ENCODE measurements at regions not wholly inside any gene's neighbourhood (a gene's known extent, or its start where the extent isn't known, plus 50 kb on each side); places are given as distances from the start of the nearest gene placed in this dataset.

DNA sequence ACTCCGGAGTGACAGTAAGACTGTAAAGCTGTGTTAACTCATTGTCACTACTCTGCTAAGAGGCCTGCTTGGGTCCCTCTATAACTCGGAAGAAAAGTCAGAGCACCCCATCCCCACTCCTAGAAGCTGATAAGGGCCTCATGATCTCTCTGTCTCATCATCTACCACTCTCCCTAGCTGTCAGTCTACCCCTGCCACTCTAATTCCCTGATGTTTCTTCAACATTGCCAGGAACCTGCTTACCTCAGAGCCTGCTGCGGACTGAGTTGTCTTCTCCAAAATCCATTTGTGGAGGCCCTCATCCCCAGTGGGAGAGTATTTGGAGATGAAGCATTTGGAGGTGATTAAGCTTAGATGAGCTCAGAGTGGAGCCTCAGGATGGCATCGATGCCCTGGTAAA, 1092.2 kb downstream of the TBC1D22A start:
- no peak for DNase-seq

DNA sequence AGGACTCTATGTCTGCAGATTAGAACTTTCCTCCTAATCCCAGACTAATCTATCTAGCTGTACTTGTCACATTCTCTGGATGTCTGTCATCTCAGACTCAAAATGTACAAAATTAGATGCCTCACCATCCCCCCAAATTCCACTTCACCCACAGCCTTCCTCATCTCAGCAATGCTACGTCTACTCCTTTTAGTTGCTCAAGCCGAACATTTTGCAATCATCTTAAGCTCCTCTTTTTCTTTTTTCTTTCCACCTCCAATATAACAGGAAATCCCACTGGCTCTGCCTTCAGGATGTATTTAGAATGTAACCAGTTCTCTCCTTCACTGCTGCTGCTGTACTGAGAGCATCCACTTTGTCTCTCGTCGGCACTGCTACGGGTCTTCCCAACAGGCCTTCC, 1091.8 kb downstream of the TBC1D22A start:
- DNase-seq: no peak

DNA sequence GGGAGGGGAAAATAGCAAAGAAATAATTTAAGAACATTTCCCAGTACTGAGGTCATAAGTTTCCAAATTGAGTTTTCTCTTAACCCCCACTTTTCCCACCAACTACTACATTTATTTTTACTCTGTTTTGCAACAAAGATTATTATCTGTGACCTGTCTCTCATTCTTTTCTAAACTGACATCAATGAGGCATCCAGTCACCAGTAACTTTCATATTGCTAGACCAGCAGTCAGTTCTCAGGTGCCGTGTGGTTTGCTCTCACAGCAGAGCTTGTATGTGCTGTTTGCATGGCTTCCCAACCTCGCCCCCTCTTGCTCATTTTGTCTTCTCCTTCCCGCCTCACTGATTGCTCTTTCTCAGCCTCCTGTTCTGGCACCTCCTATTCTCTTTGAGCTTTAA, 1091.3 kb downstream of the TBC1D22A start:
- DNase-seq: no peak

DNA sequence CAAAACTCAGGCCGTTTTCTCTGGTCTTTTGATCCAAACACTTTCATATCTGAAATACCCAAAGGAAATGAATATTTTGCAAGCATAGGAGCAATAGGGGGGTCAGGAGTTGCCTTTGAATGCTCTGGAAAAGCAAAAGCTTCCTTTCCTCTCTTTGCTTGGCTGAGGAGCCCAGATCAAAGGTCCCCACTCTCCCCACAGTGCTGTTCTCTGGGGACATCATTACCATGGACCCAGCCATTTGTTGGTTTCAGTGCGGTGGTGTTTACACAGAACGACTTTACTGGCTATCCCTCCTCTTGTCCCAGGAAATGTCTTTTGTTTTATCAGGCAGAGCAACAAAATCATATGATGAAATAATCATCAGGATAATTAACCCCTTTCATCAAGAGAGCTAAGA, 1089.1 kb downstream of the TBC1D22A start:
- DNase-seq: no peak

DNA sequence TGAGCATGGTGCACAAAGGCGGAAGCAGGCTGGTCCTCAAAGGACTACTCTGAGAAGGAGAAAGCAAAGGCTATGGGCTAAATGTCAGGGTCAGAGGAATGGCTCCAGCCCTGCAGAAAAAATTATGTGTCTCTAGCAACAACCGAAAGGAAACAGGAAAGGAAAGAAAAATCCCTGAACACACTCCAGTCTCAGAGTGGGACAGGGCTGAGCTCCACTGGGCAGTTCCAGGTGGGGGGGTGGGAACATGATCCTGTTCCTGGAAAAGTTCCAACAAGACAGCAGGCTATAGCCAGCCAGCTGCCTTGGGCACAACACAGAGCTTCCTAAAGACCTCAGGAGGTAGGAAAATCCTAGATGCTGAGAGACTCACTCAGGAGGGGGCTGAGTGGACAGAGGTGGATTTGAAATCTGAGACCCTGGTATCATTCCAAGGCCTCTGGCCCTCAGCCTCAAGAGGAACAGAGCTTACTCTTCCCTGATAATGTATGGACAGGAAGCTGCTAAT, 1088.2 kb downstream of the TBC1D22A start:
- no peak for DNase-seq

DNA sequence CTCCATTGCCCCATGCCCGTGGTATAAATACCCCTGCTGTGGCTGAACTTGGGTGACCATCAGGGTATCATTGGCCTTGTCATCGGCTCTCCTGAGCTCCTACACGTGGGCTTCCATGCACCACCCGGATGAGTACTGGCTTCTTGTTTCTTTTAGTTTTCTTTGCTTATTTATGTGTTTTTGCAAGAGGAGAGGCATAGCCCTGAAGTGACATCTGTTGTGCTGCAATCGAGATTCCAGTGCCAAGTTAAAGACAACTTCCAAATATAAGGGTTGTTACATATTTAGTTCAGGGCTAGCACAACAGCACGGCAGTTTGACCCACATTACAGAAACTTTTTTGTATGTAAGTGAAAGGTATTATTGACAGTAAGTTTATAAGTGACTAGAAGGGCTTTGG, 1087.1 kb downstream of the TBC1D22A start:
- DNase-seq: no peak

DNA sequence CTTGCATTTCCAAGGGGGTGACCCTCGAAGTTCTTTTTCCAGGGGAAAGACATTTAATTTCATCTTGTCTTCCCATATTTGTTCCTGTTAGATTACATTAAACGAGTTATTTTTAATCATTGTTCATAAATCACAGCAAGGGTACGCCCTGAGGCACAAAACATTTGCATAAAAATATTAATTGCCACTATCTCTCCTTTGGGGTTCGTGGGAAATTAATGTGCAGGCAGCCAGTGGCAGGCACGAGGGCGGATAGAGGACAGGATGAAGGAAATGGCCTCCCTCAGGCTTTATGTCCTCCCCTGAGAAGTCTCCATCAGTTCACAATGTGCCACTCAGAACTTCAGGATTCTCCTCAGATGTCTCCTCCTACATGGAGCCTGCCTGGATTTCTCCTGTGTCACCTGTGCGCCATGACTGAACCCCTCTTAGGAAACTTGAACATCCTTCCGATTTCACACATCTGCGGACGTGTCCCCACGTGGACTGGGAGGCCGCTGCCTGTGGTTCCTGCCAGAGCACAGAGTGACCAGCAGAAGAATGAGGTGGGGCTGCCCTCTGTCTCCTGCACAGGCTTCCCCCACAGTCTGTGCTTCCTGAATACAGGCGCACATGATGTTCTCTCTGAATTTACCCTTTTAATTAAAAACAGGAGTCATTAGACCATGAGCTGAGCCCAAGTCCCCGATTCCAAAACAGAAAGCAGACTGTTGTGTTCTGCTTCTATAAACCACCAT, 1085.9 kb downstream of the TBC1D22A start:
- DNase-seq: no peak

DNA sequence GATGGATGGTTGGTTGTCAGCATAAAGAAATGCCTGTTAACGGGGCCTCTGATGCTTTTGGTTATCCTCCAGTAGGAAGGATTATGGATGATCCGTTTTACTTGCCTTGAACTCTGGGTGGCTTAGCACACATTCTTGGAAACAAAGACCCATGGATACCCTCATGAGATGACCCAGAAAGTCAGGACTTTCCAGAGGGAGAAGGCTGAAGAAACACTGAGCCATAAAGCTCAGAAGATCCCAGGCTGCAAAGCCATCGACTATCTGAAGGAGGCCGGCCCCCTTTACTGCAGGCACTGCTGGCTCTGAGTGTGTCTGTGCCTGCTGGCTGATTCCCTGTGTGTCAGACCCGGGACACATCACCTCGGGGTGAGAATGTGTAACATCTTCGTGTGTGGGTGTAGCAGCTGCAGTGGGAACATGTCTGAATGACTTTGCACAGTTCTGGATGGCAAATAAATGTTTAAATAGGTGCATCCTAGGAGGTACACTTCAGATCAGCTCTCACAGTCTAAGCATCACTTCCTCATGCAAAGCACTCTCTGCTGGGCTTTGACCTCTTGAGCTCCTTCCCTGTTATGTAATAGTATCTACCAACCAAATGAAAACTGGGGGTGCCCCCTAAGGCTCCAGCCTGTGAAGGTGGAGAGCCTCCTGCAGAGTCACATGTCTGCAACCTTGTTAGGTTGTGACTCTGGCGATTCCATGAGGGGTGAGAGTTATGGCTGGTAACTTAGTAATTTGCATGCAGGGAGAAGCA, 1084.9 kb downstream of the TBC1D22A start:
- no peak for DNase-seq

DNA sequence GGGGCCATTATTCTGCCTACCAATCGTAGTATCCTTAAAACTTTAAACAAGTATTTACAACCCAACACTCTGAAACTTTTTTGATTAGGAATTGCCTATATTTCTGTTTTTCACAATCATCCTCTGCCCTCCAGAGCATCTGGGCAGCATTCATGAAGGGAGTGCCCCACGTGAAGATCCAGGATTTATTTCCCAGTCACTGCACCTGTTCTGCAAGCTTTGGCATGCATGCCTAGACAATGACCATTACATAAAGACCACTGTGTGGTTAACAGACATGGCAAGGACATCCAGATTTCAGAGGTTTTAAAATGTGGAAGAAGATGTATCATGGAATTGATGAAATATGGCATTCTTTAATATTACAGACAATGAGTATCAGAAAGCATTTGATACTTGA, 1083.8 kb downstream of the TBC1D22A start:
- DNase-seq: no peak

DNA sequence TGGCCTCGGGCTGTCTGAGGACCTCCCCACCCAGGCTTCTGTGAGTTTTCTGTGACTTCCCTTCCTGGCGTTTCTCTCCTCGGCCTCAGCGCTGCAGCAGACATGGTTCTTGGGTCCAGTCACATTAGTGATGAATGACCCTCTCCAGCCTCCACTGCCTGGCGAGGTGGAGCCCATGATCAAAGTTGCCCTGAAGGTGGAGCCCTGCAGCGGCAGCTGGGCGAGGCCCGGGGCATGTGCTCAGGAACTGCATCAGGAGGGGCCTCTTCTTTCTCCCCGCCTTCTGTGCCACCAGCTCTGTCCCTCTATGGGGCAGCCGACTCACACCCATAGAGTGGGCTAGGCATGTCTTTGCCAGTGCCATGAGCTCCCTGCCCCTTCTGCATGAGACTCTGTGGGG, 1079.7 kb downstream of the TBC1D22A start:
- DNase-seq: no peak

DNA sequence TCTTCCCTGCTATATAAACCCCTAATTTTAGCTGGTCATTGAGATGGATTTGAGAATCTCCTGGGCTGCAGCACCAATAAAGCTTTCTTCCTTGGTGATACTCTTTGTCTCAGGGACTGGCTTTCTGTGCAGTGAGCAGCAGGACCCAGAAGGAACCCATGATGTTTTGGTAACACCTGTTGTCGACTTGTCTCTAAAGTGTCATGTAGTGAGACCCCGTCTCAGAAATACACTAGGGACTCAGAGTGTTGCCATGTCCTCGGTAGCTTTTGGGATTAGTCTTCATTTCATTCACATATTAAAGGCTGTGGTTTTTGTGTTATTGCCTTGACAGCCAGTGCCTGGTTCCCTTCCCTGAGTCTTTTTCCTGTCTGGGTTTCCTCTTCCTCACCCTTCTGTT, 1078.7 kb downstream of the TBC1D22A start:
- DNase-seq: no peak

DNA sequence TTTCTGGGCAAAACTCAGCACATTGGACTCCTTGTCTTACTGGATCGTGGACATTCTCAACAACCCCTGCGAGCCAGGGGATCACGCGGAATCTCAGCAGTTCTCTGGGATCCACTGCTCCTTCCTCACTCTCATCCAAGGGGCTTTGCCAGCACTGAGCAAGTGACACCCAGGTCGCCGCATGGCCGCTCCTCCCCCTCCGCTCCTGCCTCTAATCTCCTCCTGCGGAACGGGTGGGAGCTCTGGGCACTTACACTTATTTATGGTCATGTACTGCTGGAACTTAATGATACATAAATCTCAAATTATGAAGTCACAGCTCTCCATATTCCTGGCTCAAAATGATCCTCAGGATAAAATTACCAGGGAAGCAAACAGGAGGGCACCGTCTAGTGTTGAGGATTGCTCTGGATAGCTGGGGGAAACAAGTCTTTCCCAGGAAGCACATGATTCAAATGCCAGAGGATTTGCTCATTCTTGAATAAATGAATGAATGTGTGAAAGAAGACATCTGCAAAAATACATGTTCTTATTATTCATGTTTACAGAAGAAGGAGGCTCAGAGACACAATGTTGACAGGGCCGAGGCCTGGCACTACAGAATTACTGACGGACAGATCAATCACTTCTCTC, 1077.3 kb downstream of the TBC1D22A start:
- DNase-seq: no peak

DNA sequence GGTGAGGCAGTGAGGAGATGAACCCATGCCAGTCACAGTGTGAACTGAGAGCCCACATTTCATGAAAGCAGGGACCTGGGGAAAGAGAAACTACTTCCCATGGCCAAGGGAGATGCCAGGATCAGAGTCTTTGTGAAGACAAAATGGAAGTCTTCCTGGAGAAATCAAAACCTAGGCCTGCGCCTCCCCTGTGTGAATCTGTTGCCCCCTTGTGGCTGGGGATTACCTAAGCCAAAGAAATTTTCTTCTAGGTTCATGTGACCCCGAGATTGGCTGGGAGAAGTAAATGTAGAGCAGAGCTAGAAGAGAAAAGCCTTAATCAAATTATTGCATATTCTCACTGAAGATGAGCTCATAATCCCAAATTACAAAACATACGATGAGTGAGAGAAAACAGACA, 1075.3 kb downstream of the TBC1D22A start:
- no peak for DNase-seq

DNA sequence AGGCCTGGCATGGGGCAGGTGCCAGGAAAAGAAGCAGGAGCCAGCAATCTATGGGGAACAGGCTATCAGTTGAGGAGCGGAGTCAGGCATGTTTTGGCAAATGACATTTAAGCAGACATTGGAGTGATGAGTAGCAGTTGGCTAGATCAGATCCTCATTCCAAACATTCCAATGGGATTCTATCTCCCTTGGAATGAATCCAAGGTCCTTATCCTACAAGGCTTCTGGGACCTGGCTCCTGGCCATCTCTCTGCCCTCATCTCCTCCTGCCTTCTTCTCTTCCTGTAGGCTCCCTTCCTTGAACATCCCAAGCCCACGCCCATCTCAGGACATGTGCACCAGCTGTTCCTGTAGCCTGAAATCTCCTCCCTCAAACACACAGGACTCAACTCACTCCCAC, 1074.5 kb downstream of the TBC1D22A start:
- DNase-seq: no peak

DNA sequence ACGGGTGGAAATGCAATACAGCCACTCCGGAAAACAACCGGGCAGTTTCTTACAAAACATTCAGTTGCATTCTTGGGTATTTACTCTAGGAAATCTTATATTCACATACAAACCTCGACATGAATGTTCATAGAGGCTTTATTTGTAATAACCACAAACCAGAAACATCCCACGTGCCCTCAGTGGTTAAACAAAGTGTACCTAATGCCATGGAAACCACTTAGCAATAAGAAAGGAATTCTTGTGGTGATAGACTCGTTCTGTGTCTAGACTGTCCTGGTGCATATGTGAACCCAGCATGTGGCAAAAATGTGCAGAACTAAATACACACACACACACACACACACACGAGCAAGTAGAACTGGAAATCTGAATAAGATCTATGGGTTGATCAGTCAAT, 1073.3 kb downstream of the TBC1D22A start:
- no peak for DNase-seq

DNA sequence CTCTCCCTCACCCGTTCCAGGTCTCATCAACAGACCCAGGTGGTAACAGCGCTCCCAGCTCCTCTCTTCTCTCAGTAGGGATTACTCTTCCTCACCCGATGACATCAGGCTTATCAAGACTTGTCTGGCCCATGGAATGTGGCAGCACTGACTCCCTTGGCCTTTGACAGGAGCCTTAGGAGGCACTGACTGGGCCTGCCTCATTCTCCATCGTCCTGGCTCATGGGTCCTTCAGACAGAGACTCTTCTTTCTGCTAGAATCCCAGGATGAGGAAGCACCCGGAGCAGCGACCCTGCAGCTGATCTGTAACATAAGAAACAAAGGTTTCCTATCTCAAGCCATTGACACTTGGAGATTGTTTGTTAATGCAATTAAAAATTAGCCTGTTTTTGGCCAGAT, 1063.6 kb downstream of the TBC1D22A start:
- DNase-seq: no peak

DNA sequence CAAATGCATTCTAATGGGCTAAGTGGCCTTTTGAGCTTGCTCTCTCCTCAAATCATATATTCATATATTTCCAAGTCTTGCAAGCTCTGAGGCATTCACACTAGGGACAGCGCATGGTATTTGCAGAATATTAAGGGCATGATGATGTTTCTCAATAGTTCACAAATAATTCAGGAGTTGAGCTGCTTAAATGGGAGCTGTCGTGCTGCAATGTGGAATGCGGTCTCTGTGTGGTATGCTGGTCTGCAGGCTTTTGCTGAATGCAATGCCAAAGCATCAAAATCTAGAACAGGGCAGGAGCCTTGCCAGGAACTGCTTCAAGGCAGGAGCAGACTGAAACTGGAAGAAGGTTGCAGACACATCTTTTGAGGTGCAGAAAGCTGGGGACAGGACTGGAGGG, 1060.0 kb downstream of the TBC1D22A start:
- no peak for DNase-seq

DNA sequence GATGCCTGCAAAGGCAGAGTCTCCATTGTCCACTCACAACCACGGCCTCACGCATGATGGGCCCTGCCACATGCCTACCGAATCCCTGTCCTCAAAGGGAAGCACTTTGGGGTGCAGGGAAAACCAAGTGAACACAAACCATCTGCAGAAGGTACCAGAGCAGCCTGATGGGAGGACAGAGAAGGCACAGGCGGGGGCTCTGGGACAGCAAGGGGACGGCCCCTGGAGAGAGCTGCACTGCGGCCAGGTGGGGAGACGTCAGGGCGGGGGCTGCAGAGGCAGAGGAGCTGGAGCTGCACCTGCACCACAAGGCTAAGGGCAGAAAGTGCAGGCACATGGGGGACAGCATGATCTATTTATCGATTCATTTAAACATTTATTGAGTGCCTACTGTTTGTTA, 1056.0 kb downstream of the TBC1D22A start:
- no peak for DNase-seq

DNA sequence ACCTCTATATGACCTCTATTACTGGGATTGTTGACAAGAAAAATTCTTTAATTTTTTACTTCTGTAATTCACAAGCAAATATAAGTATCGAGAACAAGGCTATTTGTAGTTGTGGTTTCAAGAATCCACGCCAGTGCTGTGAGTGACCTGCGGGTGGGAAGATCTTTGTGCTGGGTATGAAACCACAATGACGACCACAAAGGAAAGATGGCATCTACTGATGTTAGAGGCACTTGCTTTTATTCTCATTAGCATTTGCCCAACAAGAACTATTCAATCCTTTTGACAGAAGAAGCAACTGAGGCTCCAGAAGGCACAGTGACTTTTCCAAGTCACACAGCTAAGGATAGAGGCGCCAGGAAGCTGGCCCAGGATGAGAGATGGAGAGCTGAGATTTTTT, 1054.9 kb downstream of the TBC1D22A start:
- no peak for DNase-seq

DNA sequence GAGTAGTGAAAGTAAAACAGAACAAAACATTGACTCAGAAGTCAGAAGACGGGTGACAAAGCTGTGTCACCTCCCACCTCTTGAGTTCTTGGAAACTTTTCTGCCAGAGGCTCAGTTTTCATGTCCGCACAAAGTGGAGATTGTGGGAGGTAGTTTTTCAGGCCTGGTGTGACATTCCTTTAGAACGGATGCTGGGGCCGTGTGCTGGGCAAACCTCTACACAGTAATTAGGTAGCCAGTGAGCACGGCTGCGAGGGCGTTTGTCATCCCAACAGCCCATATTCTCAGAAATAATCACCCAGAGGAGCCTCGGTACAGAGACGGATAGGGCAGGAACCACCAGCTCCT, 1054.4 kb downstream of the TBC1D22A start:
- DNase-seq: no peak

DNA sequence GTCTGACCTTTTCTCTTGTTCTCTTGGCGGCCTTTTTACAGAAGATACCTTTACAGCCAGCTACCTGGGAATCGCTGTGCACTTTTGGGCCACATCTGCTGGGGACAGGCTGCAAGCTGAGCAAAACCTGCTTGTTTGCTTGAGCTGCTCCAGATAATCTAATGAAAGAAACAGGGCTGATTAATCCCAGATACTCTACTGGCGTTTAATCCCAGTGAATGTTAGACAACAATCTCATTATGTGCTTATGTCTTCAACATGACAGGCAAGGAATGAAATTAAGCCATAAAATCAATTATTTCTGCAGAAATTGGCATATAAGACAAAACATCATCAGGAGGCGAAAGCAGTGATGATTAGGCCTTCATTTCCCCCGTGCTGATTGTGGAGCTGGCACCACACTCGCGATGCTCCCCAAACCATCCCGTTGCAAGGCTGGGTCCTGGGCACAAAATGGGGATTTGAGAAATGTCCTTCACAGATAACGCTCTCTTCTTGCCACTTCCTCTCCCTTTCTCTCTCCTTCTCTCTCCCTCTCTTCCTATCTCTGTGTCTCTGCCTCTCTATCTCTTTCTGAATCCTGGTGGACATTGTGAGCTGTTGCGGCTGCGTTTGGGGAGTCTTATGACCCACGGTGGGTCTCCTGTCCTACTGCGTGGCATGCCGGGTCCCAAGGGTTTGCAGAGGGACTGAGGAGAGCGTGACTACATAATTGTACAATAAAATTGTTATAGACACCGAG, 1053.8 kb downstream of the TBC1D22A start:
- DNase-seq: no peak

DNA sequence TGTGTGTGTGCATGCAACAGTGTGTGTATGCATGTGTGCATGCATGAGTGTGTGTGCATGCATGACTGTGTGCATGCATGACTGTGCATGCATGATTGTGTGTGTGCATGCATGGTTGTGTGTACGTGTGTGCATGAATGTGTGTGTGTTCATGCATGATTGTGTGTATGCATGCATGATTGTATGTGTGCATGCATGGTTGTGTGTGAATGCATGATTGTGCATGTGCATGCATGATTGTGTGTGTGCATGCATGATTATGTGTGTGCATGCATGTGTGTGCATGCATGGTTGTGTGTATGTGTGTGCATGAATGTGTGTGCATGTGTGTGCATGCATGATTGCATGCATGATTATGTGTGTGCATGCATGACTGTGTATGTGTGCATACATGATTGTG, 1052.0 kb downstream of the TBC1D22A start:
- no peak for DNase-seq

DNA sequence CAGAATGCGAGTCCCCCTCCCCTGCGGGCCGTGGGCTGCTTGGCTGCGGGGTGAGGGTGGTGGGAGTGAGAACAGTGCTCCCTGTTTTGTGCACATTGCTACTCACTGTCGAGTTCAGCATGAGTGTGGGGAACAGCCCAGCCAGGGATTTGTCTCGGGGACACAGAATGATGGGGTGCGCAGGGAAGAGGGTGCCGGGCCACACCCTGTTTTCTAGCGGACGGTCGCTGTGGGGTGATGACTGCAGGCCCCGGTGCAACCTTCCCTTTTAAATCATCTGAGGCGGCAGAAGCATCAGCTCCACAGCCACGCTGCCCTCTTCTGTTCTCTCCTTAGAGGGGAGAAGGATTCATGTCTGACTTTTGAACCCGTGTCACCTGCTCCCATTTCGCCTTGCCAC, 1051.2 kb downstream of the TBC1D22A start:
- no peak for DNase-seq
